ENCODE measurements at regions not wholly inside any gene's neighbourhood (a gene's known extent, or its start where the extent isn't known, plus 50 kb on each side); places are given as distances from the start of the nearest gene placed in this dataset.

DNA sequence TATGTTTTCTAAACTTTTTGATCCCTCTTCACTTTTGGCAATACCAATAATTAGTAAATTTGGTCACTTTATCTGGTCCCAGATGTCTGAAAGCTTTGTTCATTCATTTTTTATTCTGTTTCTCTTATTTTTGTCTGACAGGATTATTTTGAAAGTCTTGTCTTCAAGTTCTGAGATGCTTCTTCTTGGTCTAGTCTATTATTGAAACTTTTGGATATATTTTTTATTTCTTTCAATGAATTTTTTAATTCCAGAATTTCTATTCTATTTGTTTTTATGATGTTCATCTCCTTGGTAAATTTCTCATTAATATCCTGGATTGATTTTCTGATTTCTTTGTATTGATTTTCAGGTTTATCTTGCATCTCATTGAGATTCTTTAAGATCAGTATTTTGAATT, 54.1 kb upstream of the RAB38 start (continued):
- TF ChIP-seq ZNF157 (tag by site-specific recombination; IDR thresholded peaks at IDR 0.05) (no peak), ZNF571 (tag by site-specific recombination; IDR thresholded peaks at IDR 0.05) (no peak), ZNF19 (tag by site-specific recombination; IDR thresholded peaks at IDR 0.05; ENCODE audit: low read depth) (no peak), ZNF664 (tag by site-specific recombination; IDR thresholded peaks at IDR 0.05) (no peak), ZSCAN23 (tag by site-specific recombination; IDR thresholded peaks at IDR 0.05) (no peak), ZNF600 (tag by site-specific recombination; IDR thresholded peaks at IDR 0.05) (no peak), ZNF701 (tag by site-specific recombination; IDR thresholded peaks at IDR 0.05) (no peak), ZNF558 (tag by site-specific recombination; IDR thresholded peaks at IDR 0.05) (no peak)

Measured in HEK293 (cell line).